H1 (cell line): ENCODE measurements at regions not wholly inside any gene's neighbourhood (a gene's known extent, or its start where the extent isn't known, plus 50 kb on each side); places are given as distances from the start of the nearest gene placed in this dataset.
"Not testable (repeated sequence)": the region's sequence is repeated elsewhere in the genome, so short reads cannot be mapped to it uniquely, and the experiment has no call there.

Experiments
- BRCA1 ChIP-seq: IDR thresholded peaks from 2 replicates; pipeline ENCODE4 v1.6.1; 2012; ENCODE audit warnings: low read depth, low read length, improper control_type of control experiment
- EP300 ChIP-seq, 2 experiments: IDR thresholded peaks; 1 replicate in 1 of 2; 2 replicates in 1 of 2; pipeline ENCODE4 v1.6.1; 2011 to 2012; ENCODE audit warnings: low read depth in 2 of 2, low read length in 2 of 2, mild to moderate bottlenecking in 2 of 2, borderline replicate concordance in 1 of 2, inconsistent platforms in 1 of 2, moderate library complexity in 1 of 2
- HDAC6 ChIP-seq: IDR thresholded peaks from one replicate; pipeline ENCODE4 v1.7.1; 2012; ENCODE audit warnings: low read depth, mild to moderate bottlenecking, inconsistent platforms, low read length, moderate library complexity
- MAFK ChIP-seq: IDR thresholded peaks from 2 replicates; pipeline ENCODE4 v1.6.1; 2012; ENCODE audit warnings: low read depth, mild to moderate bottlenecking, improper control_type of control experiment, low read length
- POLR2A ChIP-seq, 2 experiments: IDR thresholded peaks; 1 replicate in 1 of 2; 2 replicates in 1 of 2; pipeline ENCODE4 v1.6.1; 2011; ENCODE audit warnings: low read depth in 2 of 2, low read length in 2 of 2, mild to moderate bottlenecking in 2 of 2; ENCODE audit errors: control extremely low read depth in 1 of 2
- ZNF274 ChIP-seq: IDR thresholded peaks from 2 replicates; pipeline ENCODE4 v1.7.0; 2012; ENCODE audit warnings: low read length, borderline replicate concordance; ENCODE audit errors: extremely low read depth
- TF ChIP-seq, protein P1 (sequence below), 3 experiments: IDR thresholded peaks; 1 replicate in 2 of 3; 2 replicates in 1 of 3; pipeline versions ENCODE4 v1.5.1 to v1.6.1; 2011; ENCODE audit warnings: low read length in 3 of 3, mild to moderate bottlenecking in 3 of 3, inconsistent platforms in 2 of 3, low read depth in 1 of 3, moderate library complexity in 1 of 3; ENCODE audit not compliant: insufficient read depth in 1 of 3; ENCODE audit errors: control extremely low read depth in 1 of 3

DNA sequence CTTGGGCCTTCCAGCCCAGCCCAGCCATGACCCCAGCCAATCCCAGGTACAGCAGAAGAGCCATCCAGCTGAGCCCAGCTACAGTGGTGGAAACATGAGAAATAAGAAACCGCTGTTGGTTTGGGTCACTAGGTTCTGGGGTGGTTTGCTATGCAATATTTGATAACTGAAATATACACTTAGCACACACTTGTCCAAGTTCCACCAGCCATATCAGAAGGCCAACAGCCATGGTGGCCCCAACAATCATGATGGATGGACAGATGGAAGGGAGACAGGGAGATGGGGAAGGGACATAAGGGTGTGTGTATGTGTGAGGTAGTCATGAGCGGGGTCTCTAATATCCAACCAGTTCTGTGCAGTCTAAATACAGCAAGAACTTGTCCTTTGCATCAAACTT lies 86.5 kb downstream of the KCNJ18 start:
- TF ChIP-seq MAFK; EP300 (IDR thresholded peaks at IDR 0.05; ENCODE audit: borderline replicate concordance in 1 of 2, low read depth in 2 of 2, low read length in 2 of 2); BRCA1; HDAC6; ZNF274; POLR2A (IDR thresholded peaks at IDR 0.05; ENCODE audit: control extremely low read depth in 1 of 2, low read depth in 2 of 2, low read length in 2 of 2): not testable (repeated sequence)
- TF ChIP-seq, protein P1, sequence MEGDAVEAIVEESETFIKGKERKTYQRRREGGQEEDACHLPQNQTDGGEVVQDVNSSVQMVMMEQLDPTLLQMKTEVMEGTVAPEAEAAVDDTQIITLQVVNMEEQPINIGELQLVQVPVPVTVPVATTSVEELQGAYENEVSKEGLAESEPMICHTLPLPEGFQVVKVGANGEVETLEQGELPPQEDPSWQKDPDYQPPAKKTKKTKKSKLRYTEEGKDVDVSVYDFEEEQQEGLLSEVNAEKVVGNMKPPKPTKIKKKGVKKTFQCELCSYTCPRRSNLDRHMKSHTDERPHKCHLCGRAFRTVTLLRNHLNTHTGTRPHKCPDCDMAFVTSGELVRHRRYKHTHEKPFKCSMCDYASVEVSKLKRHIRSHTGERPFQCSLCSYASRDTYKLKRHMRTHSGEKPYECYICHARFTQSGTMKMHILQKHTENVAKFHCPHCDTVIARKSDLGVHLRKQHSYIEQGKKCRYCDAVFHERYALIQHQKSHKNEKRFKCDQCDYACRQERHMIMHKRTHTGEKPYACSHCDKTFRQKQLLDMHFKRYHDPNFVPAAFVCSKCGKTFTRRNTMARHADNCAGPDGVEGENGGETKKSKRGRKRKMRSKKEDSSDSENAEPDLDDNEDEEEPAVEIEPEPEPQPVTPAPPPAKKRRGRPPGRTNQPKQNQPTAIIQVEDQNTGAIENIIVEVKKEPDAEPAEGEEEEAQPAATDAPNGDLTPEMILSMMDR (IDR thresholded peaks at IDR 0.05; ENCODE audit: control extremely low read depth in 1 of 3, insufficient read depth in 1 of 3, low read depth in 1 of 3, low read length in 3 of 3): not testable (repeated sequence)
